ENCODE measurements at regions not wholly inside any gene's neighbourhood (a gene's known extent, or its start where the extent isn't known, plus 50 kb on each side); places are given as distances from the start of the nearest gene placed in this dataset.

DNA sequence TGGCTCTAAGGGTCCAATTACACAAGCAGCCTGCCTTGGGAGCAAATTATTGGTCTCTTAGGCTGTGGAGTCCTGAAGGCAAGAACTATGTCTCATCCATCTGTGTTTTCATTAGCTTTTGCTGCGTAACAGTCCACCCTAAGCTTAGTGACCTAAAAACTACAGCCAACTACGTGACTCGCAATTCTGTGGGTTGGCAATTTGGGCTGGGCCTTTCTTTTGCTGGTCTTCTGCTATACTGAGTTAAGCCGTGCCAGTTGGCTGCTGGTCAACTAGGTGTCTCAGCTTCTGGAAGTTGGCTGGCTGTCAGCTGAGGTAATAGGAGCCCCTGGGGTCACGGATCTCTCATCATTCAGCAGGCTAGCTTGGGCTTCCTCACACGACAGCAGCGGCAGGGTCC is 205.6 kb upstream of the S100G start:
- Histone ChIP-seq H3K9me3 (no peaks in the 10 kb centered on the region), H3K27me3 (no peaks in the 10 kb centered on the region), H3K4me3 (no peak overlapping the region), H3K27ac (no peak overlapping the region), H3K36me3 (no peaks in the 10 kb centered on the region), H3K4me1 (no peaks in the 10 kb centered on the region)
- 80 to 100% methylated on average over 1 of the region's 7 CpGs for WGBS, 2 donors (ENCODE audit: low coverage in 1 of 2)
- TF ChIP-seq, protein P1, sequence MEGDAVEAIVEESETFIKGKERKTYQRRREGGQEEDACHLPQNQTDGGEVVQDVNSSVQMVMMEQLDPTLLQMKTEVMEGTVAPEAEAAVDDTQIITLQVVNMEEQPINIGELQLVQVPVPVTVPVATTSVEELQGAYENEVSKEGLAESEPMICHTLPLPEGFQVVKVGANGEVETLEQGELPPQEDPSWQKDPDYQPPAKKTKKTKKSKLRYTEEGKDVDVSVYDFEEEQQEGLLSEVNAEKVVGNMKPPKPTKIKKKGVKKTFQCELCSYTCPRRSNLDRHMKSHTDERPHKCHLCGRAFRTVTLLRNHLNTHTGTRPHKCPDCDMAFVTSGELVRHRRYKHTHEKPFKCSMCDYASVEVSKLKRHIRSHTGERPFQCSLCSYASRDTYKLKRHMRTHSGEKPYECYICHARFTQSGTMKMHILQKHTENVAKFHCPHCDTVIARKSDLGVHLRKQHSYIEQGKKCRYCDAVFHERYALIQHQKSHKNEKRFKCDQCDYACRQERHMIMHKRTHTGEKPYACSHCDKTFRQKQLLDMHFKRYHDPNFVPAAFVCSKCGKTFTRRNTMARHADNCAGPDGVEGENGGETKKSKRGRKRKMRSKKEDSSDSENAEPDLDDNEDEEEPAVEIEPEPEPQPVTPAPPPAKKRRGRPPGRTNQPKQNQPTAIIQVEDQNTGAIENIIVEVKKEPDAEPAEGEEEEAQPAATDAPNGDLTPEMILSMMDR (IDR thresholded peaks at IDR 0.05): no peak
- TF ChIP-seq POLR2AphosphoS5 (IDR thresholded peaks at IDR 0.05) (no peak), POLR2A (IDR thresholded peaks at IDR 0.05) (no peak), EP300 (IDR thresholded peaks at IDR 0.05) (no peak)
- ATAC-seq: no peak

DNA sequence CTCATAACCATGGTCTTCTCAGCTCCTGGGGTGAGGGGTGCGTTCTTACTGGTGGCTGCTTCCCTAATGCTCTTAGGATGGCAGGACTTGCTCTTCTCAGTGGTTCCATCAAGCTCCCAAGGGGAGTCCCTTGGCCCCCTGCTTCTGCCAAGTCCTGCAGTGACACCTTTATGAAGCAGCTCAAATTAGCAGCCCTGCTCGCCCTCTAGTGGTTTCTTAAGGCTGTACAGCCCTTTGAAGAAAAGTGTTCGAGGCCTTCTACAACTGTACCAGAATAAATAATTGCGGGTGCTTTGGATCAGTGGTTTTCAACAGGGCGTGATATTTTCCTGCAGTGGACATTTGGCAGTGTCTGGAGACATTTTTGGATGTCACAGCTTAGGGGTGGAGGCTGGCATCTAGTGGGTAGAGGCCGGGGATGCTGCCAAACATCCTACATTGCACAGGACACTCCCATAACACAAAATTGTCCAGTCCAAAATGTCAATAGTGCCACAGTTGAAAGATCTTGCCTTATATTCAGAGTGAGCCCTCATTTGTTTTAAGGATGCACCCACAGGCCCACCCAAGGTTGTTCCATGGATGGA is 204.7 kb upstream of the S100G start:
- Histone ChIP-seq H3K27ac (no peak overlapping the region), H3K9me3 (no peaks in the 10 kb centered on the region), H3K27me3 (no peaks in the 10 kb centered on the region), H3K4me3 (no peak overlapping the region), H3K4me1 (no peaks in the 10 kb centered on the region), H3K36me3 (no peaks in the 10 kb centered on the region)
- no peak for ATAC-seq
- TF ChIP-seq EP300 (IDR thresholded peaks at IDR 0.05) (no peak), POLR2AphosphoS5 (IDR thresholded peaks at IDR 0.05) (no peak), POLR2A (IDR thresholded peaks at IDR 0.05) (no peak)
- TF ChIP-seq, protein P1 (IDR thresholded peaks at IDR 0.05): peak; percentile 9 to 74 (median 44)
- 52% methylated on average over 3 of the region's 6 CpGs; no CpG with 5 or more reads in 1 of the 2 donors for WGBS, 2 donors (ENCODE audit: low coverage in 1 of 2)

DNA sequence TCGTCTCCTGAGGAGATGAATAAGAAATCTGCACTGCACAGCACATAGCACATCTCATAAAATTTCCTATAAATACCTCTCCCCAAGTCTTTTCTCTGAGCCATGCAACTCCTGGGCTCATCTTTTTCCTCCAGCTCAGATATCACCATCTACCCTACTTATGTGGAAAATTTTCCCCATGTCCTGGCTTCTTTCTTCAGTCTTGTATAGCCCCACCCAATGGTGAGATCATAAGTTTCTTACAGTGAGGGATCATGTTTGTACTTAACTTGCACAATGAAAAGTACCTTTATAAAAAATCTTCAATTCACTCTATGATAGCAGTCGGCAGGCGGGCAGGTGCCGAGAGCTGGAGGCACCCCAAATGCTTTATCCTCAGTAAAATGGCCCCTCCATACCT is 198.6 kb upstream of the S100G start:
- H3K4me3 ChIP-seq: no peak overlapping the region
- no peaks in the 10 kb centered on the region for H3K36me3 ChIP-seq
- ATAC-seq: no peak
- WGBS, 2 donors (ENCODE audit: low coverage in 1 of 2): 75 to 100% methylated on average over 4 of the region's 4 CpGs
- TF ChIP-seq POLR2A (IDR thresholded peaks at IDR 0.05) (no peak), POLR2AphosphoS5 (IDR thresholded peaks at IDR 0.05) (no peak), EP300 (IDR thresholded peaks at IDR 0.05) (no peak)
- TF ChIP-seq, protein P1 (IDR thresholded peaks at IDR 0.05): no peak
- H3K27me3 ChIP-seq: no peaks in the 10 kb centered on the region
- H3K9me3 ChIP-seq: no peaks in the 10 kb centered on the region
- H3K4me1 ChIP-seq: no peaks in the 10 kb centered on the region
- no peak overlapping the region for H3K27ac ChIP-seq

DNA sequence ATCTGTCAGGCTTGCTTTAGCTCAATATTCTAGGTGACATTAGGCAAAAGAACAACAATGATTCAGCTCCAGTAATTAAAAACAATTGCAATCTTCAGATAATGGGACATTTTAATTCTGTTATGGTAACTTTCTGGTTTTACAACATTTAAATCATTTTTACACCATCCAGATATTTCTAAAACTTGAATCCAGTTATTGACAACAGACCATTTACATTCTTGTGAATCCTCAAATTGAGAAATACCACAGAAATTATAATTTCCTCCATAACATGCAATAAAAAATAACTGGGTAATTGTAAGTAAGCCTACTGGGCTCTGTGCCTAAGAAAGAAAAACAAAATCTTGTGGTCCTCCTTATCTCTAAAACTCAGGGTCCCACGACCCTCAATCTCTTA is 195.0 kb upstream of the S100G start:
- H3K27me3 ChIP-seq: no peaks in the 10 kb centered on the region
- no peak overlapping the region for H3K4me3 ChIP-seq
- ATAC-seq: no peak
- WGBS, 2 donors (ENCODE audit: low coverage in 1 of 2): 50% methylated on average over 1 of the region's 1 CpG
- TF ChIP-seq, protein P1 (IDR thresholded peaks at IDR 0.05): no peak
- H3K27ac ChIP-seq: no peak overlapping the region
- H3K36me3 ChIP-seq: no peaks in the 10 kb centered on the region
- no peaks in the 10 kb centered on the region for H3K9me3 ChIP-seq
- no peaks in the 10 kb centered on the region for H3K4me1 ChIP-seq

DNA sequence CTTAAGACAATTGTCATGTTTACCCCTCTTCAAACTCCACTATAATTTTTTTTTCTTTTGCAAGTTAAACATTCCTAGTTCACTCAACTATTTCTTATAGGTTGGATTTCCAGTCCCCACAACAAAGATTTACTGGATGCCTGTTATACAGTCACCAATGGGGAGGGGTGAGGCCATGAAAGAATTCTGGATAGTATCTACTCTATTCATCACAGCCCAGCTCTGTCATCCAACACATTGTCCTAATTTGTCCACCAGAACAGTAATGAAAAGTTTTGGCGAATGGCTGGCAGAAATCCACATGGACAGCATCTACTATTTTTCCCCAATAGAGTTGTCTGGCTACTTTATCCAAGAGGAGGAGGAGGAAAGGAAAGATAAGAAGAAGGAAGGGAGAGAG is 192.7 kb upstream of the S100G start:
- H3K27me3 ChIP-seq: no peaks in the 10 kb centered on the region
- no peak for ATAC-seq
- TF ChIP-seq, protein P1 (IDR thresholded peaks at IDR 0.05): no peak
- TF ChIP-seq EP300 (IDR thresholded peaks at IDR 0.05) (no peak), POLR2AphosphoS5 (IDR thresholded peaks at IDR 0.05) (no peak)
- H3K4me1 ChIP-seq: peaks cover 0 to 2% (median 0%) of the 10 kb centered on the region in 3 donors
- no peak overlapping the region for H3K4me3 ChIP-seq
- H3K36me3 ChIP-seq: no peaks in the 10 kb centered on the region
- no peaks in the 10 kb centered on the region for H3K9me3 ChIP-seq
- no CpG with 5 or more reads among the region's 1 CpG for WGBS, 2 donors (ENCODE audit: low coverage in 1 of 2)
- H3K27ac ChIP-seq: no peak overlapping the region
